WERI-Rb-1 (cell line): ENCODE measurements at regions not wholly inside any gene's neighbourhood (a gene's known extent, or its start where the extent isn't known, plus 50 kb on each side); places are given as distances from the start of the nearest gene placed in this dataset.

Experiments
- DNase-seq: peaks from one replicate; pipeline ENCODE4 v3.0.0-alpha.2; 2020
- H3K27ac ChIP-seq: fragments of 250-450 bp; sonication (Bioruptor Pico); 2 replicates; pipeline ENCODE4 v1.5.1; 2020; ENCODE audit warnings: mild to moderate bottlenecking, moderate library complexity
- H3K27me3 ChIP-seq: fragments of 250-450 bp; sonication (Bioruptor Pico); 2 replicates; pipeline ENCODE4 v1.5.1; 2021; ENCODE audit warnings: mild to moderate bottlenecking, low read depth, moderate library complexity; ENCODE audit not compliant: insufficient read depth, severe bottlenecking
- H3K36me3 ChIP-seq: fragments of 250-450 bp; sonication (Bioruptor Pico); 2 replicates; pipeline ENCODE4 v1.5.1; 2020; ENCODE audit warnings: mild to moderate bottlenecking, moderate library complexity
- H3K4me3 ChIP-seq: 2 replicates; pipeline ENCODE4 v1.5.1; 2011; ENCODE audit warnings: low read depth, mild to moderate bottlenecking, control low read depth, low read length
- H3K9me3 ChIP-seq: fragments of 250-450 bp; sonication (Bioruptor Pico); 2 replicates; pipeline ENCODE4 v1.5.1; 2021; ENCODE audit warnings: mild to moderate bottlenecking, moderate library complexity; ENCODE audit not compliant: severe bottlenecking
- CTCF ChIP-seq: IDR thresholded peaks from 2 replicates; pipeline ENCODE4 v1.5.1; 2011; ENCODE audit warnings: low read depth, mild to moderate bottlenecking, control low read depth, inconsistent platforms, low read length

- Histone ChIP-seq H3K27ac (no peak overlapping the region), H3K27me3 (no peaks in the 10 kb centered on the region)
- DNase-seq, result no peak
Observed at GRCh38 chr14:56528927-56529326, 50.7 kb upstream of the TMEM260 start.

More at GRCh38 chr14:56528927-56529326, 50.7 kb upstream of the TMEM260 start:
- Histone ChIP-seq H3K36me3 (no peaks in the 10 kb centered on the region), H3K9me3 (no peaks in the 10 kb centered on the region), H3K4me3 (no peak overlapping the region)
- no peak for TF ChIP-seq CTCF
